ENCODE measurements at regions not wholly inside any gene's neighbourhood (a gene's known extent, or its start where the extent isn't known, plus 50 kb on each side); places are given as distances from the start of the nearest gene placed in this dataset.
"Not testable (repeated sequence)": the region's sequence is repeated elsewhere in the genome, so short reads cannot be mapped to it uniquely, and the experiment has no call there.

- POLR2A ChIA-PET: no interaction called here
- no peak for TF ChIP-seq EZH2 (IDR thresholded peaks at IDR 0.05; ENCODE audit: borderline replicate concordance, insufficient read depth, low read depth, low read length, poor library complexity, severe bottlenecking)
- TF ChIP-seq, protein P1, sequence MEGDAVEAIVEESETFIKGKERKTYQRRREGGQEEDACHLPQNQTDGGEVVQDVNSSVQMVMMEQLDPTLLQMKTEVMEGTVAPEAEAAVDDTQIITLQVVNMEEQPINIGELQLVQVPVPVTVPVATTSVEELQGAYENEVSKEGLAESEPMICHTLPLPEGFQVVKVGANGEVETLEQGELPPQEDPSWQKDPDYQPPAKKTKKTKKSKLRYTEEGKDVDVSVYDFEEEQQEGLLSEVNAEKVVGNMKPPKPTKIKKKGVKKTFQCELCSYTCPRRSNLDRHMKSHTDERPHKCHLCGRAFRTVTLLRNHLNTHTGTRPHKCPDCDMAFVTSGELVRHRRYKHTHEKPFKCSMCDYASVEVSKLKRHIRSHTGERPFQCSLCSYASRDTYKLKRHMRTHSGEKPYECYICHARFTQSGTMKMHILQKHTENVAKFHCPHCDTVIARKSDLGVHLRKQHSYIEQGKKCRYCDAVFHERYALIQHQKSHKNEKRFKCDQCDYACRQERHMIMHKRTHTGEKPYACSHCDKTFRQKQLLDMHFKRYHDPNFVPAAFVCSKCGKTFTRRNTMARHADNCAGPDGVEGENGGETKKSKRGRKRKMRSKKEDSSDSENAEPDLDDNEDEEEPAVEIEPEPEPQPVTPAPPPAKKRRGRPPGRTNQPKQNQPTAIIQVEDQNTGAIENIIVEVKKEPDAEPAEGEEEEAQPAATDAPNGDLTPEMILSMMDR (IDR thresholded peaks at IDR 0.05): peak; percentile 79
- intact Hi-C loops (cut with micrococcal nuclease): loop anchor here (1.0 kb wide), 3 partner anchors 577 to 738 kb away; no protein-coding TSS in a partner anchor
Observed at GRCh38 chr7:13262929-13263530, 575.6 kb downstream of the ARL4A start.

DNA sequence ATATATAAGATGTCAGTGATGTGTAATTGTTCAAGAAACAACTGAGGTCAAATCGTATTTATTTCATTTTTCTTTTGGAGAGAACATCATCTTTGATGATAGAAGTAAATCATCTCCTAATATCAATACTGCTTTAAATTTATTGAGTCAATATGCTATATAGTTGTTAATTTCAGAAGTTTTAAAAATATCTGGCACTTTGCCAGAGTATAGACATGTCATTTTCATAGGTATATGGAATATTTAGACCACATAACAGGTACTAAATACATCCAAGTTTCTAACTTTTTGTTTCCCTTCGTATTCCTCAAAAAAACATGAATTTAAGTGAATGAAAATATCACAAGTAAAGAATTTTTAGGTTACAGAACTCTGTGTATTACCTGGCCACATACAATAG is 577.8 kb downstream of the ARL4A start:
- TF ChIP-seq EZH2 (IDR thresholded peaks at IDR 0.05; ENCODE audit: borderline replicate concordance, insufficient read depth, low read depth, low read length, poor library complexity, severe bottlenecking): no peak
- TF ChIP-seq, protein P1 (IDR thresholded peaks at IDR 0.05): no peak
- ATAC-seq (ENCODE audit: low read depth) (no peak), DNase-seq (no peak)
- no peaks in the 10 kb centered on the region for H3K79me2 ChIP-seq (ENCODE audit: control insufficient read depth, insufficient read depth, low read length)
- H3K4me1 ChIP-seq (ENCODE audit: control insufficient read depth in 2 of 2, insufficient read depth in 2 of 2, low read length in 2 of 2): no peaks in the 10 kb centered on the region
- H3K27ac Mint-ChIP-seq: no peak overlapping the region
- no peaks in the 10 kb centered on the region for H3K27me3 ChIP-seq (replicated peaks in 1 of 4; ENCODE audit: control extremely low read depth in 1 of 4, control insufficient read depth in 3 of 4, insufficient read depth in 4 of 4, low read length in 3 of 4)
- H3K4me1 Mint-ChIP-seq: no peaks in the 10 kb centered on the region
- ChIA-PET POLR2A (no interaction called here), CTCF (interaction anchor here (0.9 to 3.4 kb wide), 3 partner anchors 627 to 741 kb away, joined by 3 to 29 read pairs (median 10); no protein-coding TSS in a partner anchor)
- no peak overlapping the region for H3K4me3 Mint-ChIP-seq
- intact Hi-C loops (cut with micrococcal nuclease): no loop called here
- H3K9me3 ChIP-seq (ENCODE audit: control extremely low read depth in 1 of 3, control insufficient read depth in 2 of 3, insufficient read depth in 1 of 3, low read length in 2 of 3): no peaks in the 10 kb centered on the region
- no peak overlapping the region for H3K4me2 ChIP-seq (replicated peaks; ENCODE audit: low read depth, low read length, poor library complexity, severe bottlenecking)
- WGBS (ENCODE audit: insufficient coverage): no CpG with 5 or more reads among the region's 2 CpGs
- H3K9ac ChIP-seq (ENCODE audit: low read length): no peak overlapping the region
- H3K36me3 ChIP-seq (replicated peaks in 1 of 2; ENCODE audit: control extremely low read depth in 1 of 2, control insufficient read depth in 1 of 2, extremely low read depth in 1 of 2, insufficient read depth in 2 of 2, low read length in 1 of 2): no peaks in the 10 kb centered on the region
- H2AFZ ChIP-seq (ENCODE audit: insufficient read depth, low read depth, low read length, poor library complexity, severe bottlenecking): no peak overlapping the region
- no peak overlapping the region for H3K4me3 ChIP-seq (ENCODE audit: control extremely low read depth in 1 of 5, extremely low read depth in 1 of 5, insufficient read depth in 1 of 5, low read depth in 2 of 5, low read length in 4 of 5)
- no peaks in the 10 kb centered on the region for H3K27me3 Mint-ChIP-seq
- H3K9me3 Mint-ChIP-seq (ENCODE audit: insufficient read depth): no peaks in the 10 kb centered on the region
- no peaks in the 10 kb centered on the region for H4K20me1 ChIP-seq (ENCODE audit: control insufficient read depth, insufficient read depth, low read length, poor library complexity, severe bottlenecking)
- H3K27ac ChIP-seq (ENCODE audit: low read length in 2 of 2): no peak overlapping the region

More at GRCh38 chr7:13262929-13263530, 575.6 kb downstream of the ARL4A start:
- Histone ChIP-seq H3K4me2 (replicated peaks; ENCODE audit: low read depth, low read length, poor library complexity, severe bottlenecking) (no peak overlapping the region), H3K4me1 (ENCODE audit: control insufficient read depth in 2 of 2, insufficient read depth in 2 of 2, low read length in 2 of 2) (no peaks in the 10 kb centered on the region), H3K27ac (ENCODE audit: low read length in 2 of 2) (no peak overlapping the region), H3K4me3 (ENCODE audit: control extremely low read depth in 1 of 5, extremely low read depth in 1 of 5, insufficient read depth in 1 of 5, low read depth in 2 of 5, low read length in 4 of 5) (no peak overlapping the region), H3K27me3 (replicated peaks in 1 of 4; ENCODE audit: control extremely low read depth in 1 of 4, control insufficient read depth in 3 of 4, insufficient read depth in 4 of 4, low read length in 3 of 4) (no peaks in the 10 kb centered on the region), H3K9me3 (ENCODE audit: control extremely low read depth in 1 of 3, control insufficient read depth in 2 of 3, insufficient read depth in 1 of 3, low read length in 2 of 3) (no peaks in the 10 kb centered on the region), H3K79me2 (ENCODE audit: control insufficient read depth, insufficient read depth, low read length) (no peaks in the 10 kb centered on the region), H2AFZ (ENCODE audit: insufficient read depth, low read depth, low read length, poor library complexity, severe bottlenecking) (no peak overlapping the region), H3K36me3 (replicated peaks in 1 of 2; ENCODE audit: control extremely low read depth in 1 of 2, control insufficient read depth in 1 of 2, extremely low read depth in 1 of 2, insufficient read depth in 2 of 2, low read length in 1 of 2) (no peaks in the 10 kb centered on the region), H3K9ac (ENCODE audit: low read length) (no peak overlapping the region), H4K20me1 (ENCODE audit: control insufficient read depth, insufficient read depth, low read length, poor library complexity, severe bottlenecking) (no peaks in the 10 kb centered on the region)
- DNase-seq: peak; percentile 59
- no peak for ATAC-seq (ENCODE audit: low read depth)
- no peak overlapping the region for H3K4me3 Mint-ChIP-seq
- no peak overlapping the region for H3K27ac Mint-ChIP-seq
- 8% methylated on average over 1 of the region's 4 CpGs for WGBS (ENCODE audit: insufficient coverage)
- no peaks in the 10 kb centered on the region for H3K27me3 Mint-ChIP-seq
- CTCF ChIA-PET: interaction anchor here (0.6 to 5.2 kb wide), 17 partner anchors 11 to 744 kb away, joined by 3 to 94 read pairs (median 5); partner anchors contain the start of gene ARL4A
- H3K9me3 Mint-ChIP-seq (ENCODE audit: insufficient read depth): no peaks in the 10 kb centered on the region
- H3K4me1 Mint-ChIP-seq: no peaks in the 10 kb centered on the region

- H4K20me1 ChIP-seq (ENCODE audit: control insufficient read depth, insufficient read depth, low read length, poor library complexity, severe bottlenecking); H3K27me3 ChIP-seq (replicated peaks in 1 of 4; ENCODE audit: control extremely low read depth in 1 of 4, control insufficient read depth in 3 of 4, insufficient read depth in 4 of 4, low read length in 3 of 4); H3K4me1 Mint-ChIP-seq; H3K9me3 ChIP-seq (ENCODE audit: control extremely low read depth in 1 of 3, control insufficient read depth in 2 of 3, insufficient read depth in 1 of 3, low read length in 2 of 3); POLR2A ChIA-PET; H3K4me2 ChIP-seq (replicated peaks; ENCODE audit: low read depth, low read length, poor library complexity, severe bottlenecking); H2AFZ ChIP-seq (ENCODE audit: insufficient read depth, low read depth, low read length, poor library complexity, severe bottlenecking); H3K9me3 Mint-ChIP-seq (ENCODE audit: insufficient read depth); H3K27ac Mint-ChIP-seq; H3K27ac ChIP-seq (ENCODE audit: low read length in 2 of 2); H3K4me1 ChIP-seq (ENCODE audit: control insufficient read depth in 2 of 2, insufficient read depth in 2 of 2, low read length in 2 of 2); H3K27me3 Mint-ChIP-seq; H3K4me3 ChIP-seq (ENCODE audit: control extremely low read depth in 1 of 5, extremely low read depth in 1 of 5, insufficient read depth in 1 of 5, low read depth in 2 of 5, low read length in 4 of 5); H3K4me3 Mint-ChIP-seq; intact Hi-C loops (cut with micrococcal nuclease); H3K79me2 ChIP-seq (ENCODE audit: control insufficient read depth, insufficient read depth, low read length); CTCF ChIA-PET; H3K36me3 ChIP-seq (replicated peaks in 1 of 2; ENCODE audit: control extremely low read depth in 1 of 2, control insufficient read depth in 1 of 2, extremely low read depth in 1 of 2, insufficient read depth in 2 of 2, low read length in 1 of 2); H3K9ac ChIP-seq (ENCODE audit: low read length); DNase-seq; ATAC-seq (ENCODE audit: low read depth): not testable (repeated sequence)
- 88% methylated on average over 8 of the region's 9 CpGs for WGBS (ENCODE audit: insufficient coverage)
Observed at GRCh38 chr7:13274205-13274604, 586.8 kb downstream of the ARL4A start.
